ENCODE measurements at regions not wholly inside any gene's neighbourhood (a gene's known extent, or its start where the extent isn't known, plus 50 kb on each side); places are given as distances from the start of the nearest gene placed in this dataset.

- no peak overlapping the region for H3K27ac ChIP-seq (ENCODE audit: low read depth in 1 of 2, low read length in 1 of 2)
- H3K27me3 ChIP-seq (ENCODE audit: control insufficient read depth in 3 of 3, insufficient read depth in 3 of 3, low read length in 2 of 3): peaks cover 0 to 6% (median 4%) of the 10 kb centered on the region in 3 donors
- 89 to 93% methylated on average over 17 to 18 of the region's 18 CpGs for WGBS, 2 donors
- no peak overlapping the region for H3K9ac ChIP-seq (ENCODE audit: insufficient read depth in 1 of 2, low read length in 2 of 2)
- H3K4me3 ChIP-seq: no peak overlapping the region
- ATAC-seq (ENCODE audit: insufficient read depth, low FRiP score) (no peak), DNase-seq (no peak)
- no peaks in the 10 kb centered on the region for H3K4me1 ChIP-seq (ENCODE audit: control insufficient read depth in 5 of 5, insufficient read depth in 5 of 5, low read length in 5 of 5)
- H3K9me3 ChIP-seq (ENCODE audit: control insufficient read depth in 4 of 4, insufficient read depth in 3 of 4, low read length in 3 of 4): no peaks in the 10 kb centered on the region
- TF ChIP-seq, protein P1, sequence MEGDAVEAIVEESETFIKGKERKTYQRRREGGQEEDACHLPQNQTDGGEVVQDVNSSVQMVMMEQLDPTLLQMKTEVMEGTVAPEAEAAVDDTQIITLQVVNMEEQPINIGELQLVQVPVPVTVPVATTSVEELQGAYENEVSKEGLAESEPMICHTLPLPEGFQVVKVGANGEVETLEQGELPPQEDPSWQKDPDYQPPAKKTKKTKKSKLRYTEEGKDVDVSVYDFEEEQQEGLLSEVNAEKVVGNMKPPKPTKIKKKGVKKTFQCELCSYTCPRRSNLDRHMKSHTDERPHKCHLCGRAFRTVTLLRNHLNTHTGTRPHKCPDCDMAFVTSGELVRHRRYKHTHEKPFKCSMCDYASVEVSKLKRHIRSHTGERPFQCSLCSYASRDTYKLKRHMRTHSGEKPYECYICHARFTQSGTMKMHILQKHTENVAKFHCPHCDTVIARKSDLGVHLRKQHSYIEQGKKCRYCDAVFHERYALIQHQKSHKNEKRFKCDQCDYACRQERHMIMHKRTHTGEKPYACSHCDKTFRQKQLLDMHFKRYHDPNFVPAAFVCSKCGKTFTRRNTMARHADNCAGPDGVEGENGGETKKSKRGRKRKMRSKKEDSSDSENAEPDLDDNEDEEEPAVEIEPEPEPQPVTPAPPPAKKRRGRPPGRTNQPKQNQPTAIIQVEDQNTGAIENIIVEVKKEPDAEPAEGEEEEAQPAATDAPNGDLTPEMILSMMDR (IDR thresholded peaks at IDR 0.05; ENCODE audit: control extremely low read depth, extremely low read depth): no peak
- no peaks in the 10 kb centered on the region for H3K36me3 ChIP-seq (ENCODE audit: control insufficient read depth in 4 of 4, insufficient read depth in 4 of 4, low read length in 4 of 4)
Observed at GRCh38 chr12:131555197-131555846, 155.6 kb upstream of the SFSWAP start.

DNA sequence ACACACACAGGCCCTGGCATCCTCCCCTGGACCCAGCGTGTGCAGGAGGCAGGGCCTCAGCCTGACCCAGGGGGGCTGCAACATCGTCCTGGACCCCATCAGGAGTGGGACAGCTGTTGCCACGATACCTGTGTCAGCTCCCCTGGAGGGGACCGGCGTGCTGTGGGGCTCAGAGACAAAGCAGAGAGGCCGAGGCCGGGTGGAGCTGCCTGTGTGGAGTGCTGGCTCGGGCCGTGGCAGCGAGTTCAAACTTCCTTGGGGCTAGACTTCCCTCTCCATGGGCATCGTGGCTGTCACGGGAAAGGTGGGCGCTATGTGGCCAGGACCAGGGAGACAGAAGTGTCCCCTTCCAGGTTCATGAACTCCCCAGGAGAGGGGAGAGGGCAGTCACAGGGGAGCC lies 155.0 kb upstream of the SFSWAP start:
- no peak for DNase-seq
- Histone ChIP-seq H3K27me3 (ENCODE audit: control insufficient read depth in 3 of 3, insufficient read depth in 3 of 3, low read length in 2 of 3) (peaks cover 0 to 6% (median 4%) of the 10 kb centered on the region in 3 donors), H3K36me3 (ENCODE audit: control insufficient read depth in 4 of 4, insufficient read depth in 4 of 4, low read length in 4 of 4) (no peaks in the 10 kb centered on the region), H3K4me1 (ENCODE audit: control insufficient read depth in 5 of 5, insufficient read depth in 5 of 5, low read length in 5 of 5) (no peaks in the 10 kb centered on the region), H3K9ac (ENCODE audit: insufficient read depth in 1 of 2, low read length in 2 of 2) (no peak overlapping the region), H3K4me3 (no peak overlapping the region), H3K9me3 (ENCODE audit: control insufficient read depth in 4 of 4, insufficient read depth in 3 of 4, low read length in 3 of 4) (no peaks in the 10 kb centered on the region), H3K27ac (ENCODE audit: low read depth in 1 of 2, low read length in 1 of 2) (no peak overlapping the region)
- TF ChIP-seq, protein P1 (IDR thresholded peaks at IDR 0.05; ENCODE audit: control extremely low read depth, extremely low read depth): no peak
- WGBS, 2 donors: 80 to 91% methylated on average over 13 of the region's 13 CpGs
- no peak for ATAC-seq (ENCODE audit: insufficient read depth, low FRiP score)

GRCh38 chr12:131557078-131557709 lies 153.7 kb upstream of the SFSWAP start:
- peaks cover 0 to 5% (median 4%) of the 10 kb centered on the region in 3 donors for H3K27me3 ChIP-seq (ENCODE audit: control insufficient read depth in 3 of 3, insufficient read depth in 3 of 3, low read length in 2 of 3)
- H3K9ac ChIP-seq (ENCODE audit: insufficient read depth in 1 of 2, low read length in 2 of 2): no peak overlapping the region
- ATAC-seq (ENCODE audit: insufficient read depth, low FRiP score): no peak
- no peaks in the 10 kb centered on the region for H3K4me1 ChIP-seq (ENCODE audit: control insufficient read depth in 5 of 5, insufficient read depth in 5 of 5, low read length in 5 of 5)
- H3K36me3 ChIP-seq (ENCODE audit: control insufficient read depth in 4 of 4, insufficient read depth in 4 of 4, low read length in 4 of 4): no peaks in the 10 kb centered on the region
- 83 to 91% methylated on average over 18 of the region's 18 CpGs for WGBS, 2 donors
- H3K4me3 ChIP-seq: no peak overlapping the region
- no peaks in the 10 kb centered on the region for H3K9me3 ChIP-seq (ENCODE audit: control insufficient read depth in 4 of 4, insufficient read depth in 3 of 4, low read length in 3 of 4)
- TF ChIP-seq, protein P1 (IDR thresholded peaks at IDR 0.05; ENCODE audit: control extremely low read depth, extremely low read depth): no peak
- no peak for DNase-seq
- no peak overlapping the region for H3K27ac ChIP-seq (ENCODE audit: low read depth in 1 of 2, low read length in 1 of 2)
